ENCODE measurements at regions not wholly inside any gene's neighbourhood (a gene's known extent, or its start where the extent isn't known, plus 50 kb on each side); places are given as distances from the start of the nearest gene placed in this dataset.

GRCh38 chr18:24991141-24992060 lies 360.6 kb downstream of the ZNF521 start:
- no peak for TF ChIP-seq CTCF (IDR thresholded peaks at IDR 0.05)
- TF ChIP-seq POLR2AphosphoS5 (IDR thresholded peaks at IDR 0.05; ENCODE audit: low read depth, low read length): no peak
